ENCODE measurements at regions not wholly inside any gene's neighbourhood (a gene's known extent, or its start where the extent isn't known, plus 50 kb on each side); places are given as distances from the start of the nearest gene placed in this dataset.

DNA sequence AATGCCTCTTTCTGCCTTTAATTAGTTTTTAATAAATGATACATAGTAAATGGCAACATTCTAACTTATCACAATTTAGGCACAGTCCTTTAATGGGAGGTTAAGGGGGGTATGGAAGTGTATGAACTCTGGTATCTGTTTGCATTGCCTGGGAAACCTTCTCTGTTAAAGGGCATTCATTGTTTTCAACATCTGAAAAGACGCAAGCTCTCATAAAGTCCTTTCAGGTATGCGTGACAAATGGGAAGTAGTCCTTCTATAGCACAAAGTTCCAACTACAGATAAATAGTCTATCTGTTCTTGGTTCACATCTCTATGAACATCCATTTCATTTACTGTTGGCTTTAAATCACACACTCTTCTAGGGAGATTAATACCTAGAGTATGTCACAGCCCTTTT is 298.0 kb upstream of the PMFBP1 start:
- TF ChIP-seq, protein P1, sequence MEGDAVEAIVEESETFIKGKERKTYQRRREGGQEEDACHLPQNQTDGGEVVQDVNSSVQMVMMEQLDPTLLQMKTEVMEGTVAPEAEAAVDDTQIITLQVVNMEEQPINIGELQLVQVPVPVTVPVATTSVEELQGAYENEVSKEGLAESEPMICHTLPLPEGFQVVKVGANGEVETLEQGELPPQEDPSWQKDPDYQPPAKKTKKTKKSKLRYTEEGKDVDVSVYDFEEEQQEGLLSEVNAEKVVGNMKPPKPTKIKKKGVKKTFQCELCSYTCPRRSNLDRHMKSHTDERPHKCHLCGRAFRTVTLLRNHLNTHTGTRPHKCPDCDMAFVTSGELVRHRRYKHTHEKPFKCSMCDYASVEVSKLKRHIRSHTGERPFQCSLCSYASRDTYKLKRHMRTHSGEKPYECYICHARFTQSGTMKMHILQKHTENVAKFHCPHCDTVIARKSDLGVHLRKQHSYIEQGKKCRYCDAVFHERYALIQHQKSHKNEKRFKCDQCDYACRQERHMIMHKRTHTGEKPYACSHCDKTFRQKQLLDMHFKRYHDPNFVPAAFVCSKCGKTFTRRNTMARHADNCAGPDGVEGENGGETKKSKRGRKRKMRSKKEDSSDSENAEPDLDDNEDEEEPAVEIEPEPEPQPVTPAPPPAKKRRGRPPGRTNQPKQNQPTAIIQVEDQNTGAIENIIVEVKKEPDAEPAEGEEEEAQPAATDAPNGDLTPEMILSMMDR (IDR thresholded peaks at IDR 0.05; ENCODE audit: control extremely low read depth in 1 of 3, insufficient read depth in 1 of 3, low read depth in 1 of 3, low read length in 3 of 3) = no peak
- TF ChIP-seq SP4 (IDR thresholded peaks at IDR 0.05; ENCODE audit: low read length) (no peak), TBP (IDR thresholded peaks at IDR 0.05; ENCODE audit: low read depth, low read length) (no peak), CTBP2 (IDR thresholded peaks at IDR 0.05; ENCODE audit: borderline replicate concordance, insufficient read depth, insufficient read length, low read length) (no peak), JUND (IDR thresholded peaks at IDR 0.05; ENCODE audit: low read length) (no peak), ASH2L (IDR thresholded peaks at IDR 0.05; ENCODE audit: low read length) (no peak), TAF1 (IDR thresholded peaks at IDR 0.05; ENCODE audit: low read depth, low read length) (no peak), POLR2AphosphoS5 (IDR thresholded peaks at IDR 0.05; ENCODE audit: low read depth, low read length) (no peak)
